Liver (tissue), 3 donors: ENCODE measurements at regions not wholly inside any gene's neighbourhood (a gene's known extent, or its start where the extent isn't known, plus 50 kb on each side); places are given as distances from the start of the nearest gene placed in this dataset.

Experiments
- CTCF ChIP-seq: fragments of 150-350 bp; IDR thresholded peaks from 2 replicates; pipeline ENCODE4 v1.5.1; 2017; ENCODE audit warnings: improper control_type of control experiment, low read depth, low read length; ENCODE audit not compliant: missing input control
- MAX ChIP-seq: IDR thresholded peaks from 2 replicates; pipeline ENCODE4 v1.6.1; 2016; ENCODE audit warnings: antibody characterized with exemption
- RXRA ChIP-seq, 2 donors: IDR thresholded peaks; 2 replicates each; pipeline ENCODE4 v1.6.1; 2017 to 2018; ENCODE audit warnings: antibody characterized with exemption in 2 of 2, mild to moderate bottlenecking in 1 of 2
- YY1 ChIP-seq: IDR thresholded peaks from 2 replicates; pipeline ENCODE4 v1.6.1; 2016; ENCODE audit warnings: antibody characterized with exemption, mild to moderate bottlenecking
- donor health status: healthy.
- donor health status: healthy.

GRCh38 chr12:125610971-125611370 lies 545.7 kb downstream of the AACS start:
- TF ChIP-seq MAX = no peak
- TF ChIP-seq CTCF = no peak
- TF ChIP-seq RXRA (IDR thresholded peaks at IDR 0.05) = no peak
- no peak for TF ChIP-seq YY1
